OCI-LY7 (cell line): ENCODE measurements at regions not wholly inside any gene's neighbourhood (a gene's known extent, or its start where the extent isn't known, plus 50 kb on each side); places are given as distances from the start of the nearest gene placed in this dataset.

Source experiments
- EZH2phosphoT487 ChIP-seq: fragments of 200-600 bp; sonication (generic); IDR thresholded peaks from 2 replicates; pipeline ENCODE4 v1.6.1; 2018; ENCODE audit warnings: low read depth, borderline replicate concordance, mild to moderate bottlenecking, mixed run types, antibody characterized with exemption, low read length, moderate library complexity, mixed read lengths
- TF ChIP-seq, protein P1 (sequence below): fragments of 200-600 bp; sonication (generic); conservative IDR thresholded peaks from 2 replicates; pipeline ENCODE4 v1.5.1; 2014; ENCODE audit warnings: mild to moderate bottlenecking, antibody characterized with exemption, low read length, moderate library complexity, mixed read lengths

- TF ChIP-seq, protein P1, sequence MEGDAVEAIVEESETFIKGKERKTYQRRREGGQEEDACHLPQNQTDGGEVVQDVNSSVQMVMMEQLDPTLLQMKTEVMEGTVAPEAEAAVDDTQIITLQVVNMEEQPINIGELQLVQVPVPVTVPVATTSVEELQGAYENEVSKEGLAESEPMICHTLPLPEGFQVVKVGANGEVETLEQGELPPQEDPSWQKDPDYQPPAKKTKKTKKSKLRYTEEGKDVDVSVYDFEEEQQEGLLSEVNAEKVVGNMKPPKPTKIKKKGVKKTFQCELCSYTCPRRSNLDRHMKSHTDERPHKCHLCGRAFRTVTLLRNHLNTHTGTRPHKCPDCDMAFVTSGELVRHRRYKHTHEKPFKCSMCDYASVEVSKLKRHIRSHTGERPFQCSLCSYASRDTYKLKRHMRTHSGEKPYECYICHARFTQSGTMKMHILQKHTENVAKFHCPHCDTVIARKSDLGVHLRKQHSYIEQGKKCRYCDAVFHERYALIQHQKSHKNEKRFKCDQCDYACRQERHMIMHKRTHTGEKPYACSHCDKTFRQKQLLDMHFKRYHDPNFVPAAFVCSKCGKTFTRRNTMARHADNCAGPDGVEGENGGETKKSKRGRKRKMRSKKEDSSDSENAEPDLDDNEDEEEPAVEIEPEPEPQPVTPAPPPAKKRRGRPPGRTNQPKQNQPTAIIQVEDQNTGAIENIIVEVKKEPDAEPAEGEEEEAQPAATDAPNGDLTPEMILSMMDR = no peak
- TF ChIP-seq EZH2phosphoT487 = no peak
Observed at GRCh38 chr17:73770115-73770848, 126.0 kb upstream of the SDK2 start.
